ENCODE measurements at regions not wholly inside any gene's neighbourhood (a gene's known extent, or its start where the extent isn't known, plus 50 kb on each side); places are given as distances from the start of the nearest gene placed in this dataset.

GRCh38 chr19:31961667-31962066 lies 383.7 kb upstream of the ZNF507 start:
- TF ChIP-seq POLR2A (IDR thresholded peaks at IDR 0.05) = no peak
- TF ChIP-seq CTCF (IDR thresholded peaks at IDR 0.05) = no peak

GRCh38 chr19:31962561-31962996 lies 382.8 kb upstream of the ZNF507 start:
- no peak overlapping the region for H3K27ac ChIP-seq
- H3K9me3 ChIP-seq = no peaks in the 10 kb centered on the region
- H3K27me3 ChIP-seq = no peaks in the 10 kb centered on the region
- TF ChIP-seq POLR2A (IDR thresholded peaks at IDR 0.05) = no peak
- TF ChIP-seq CTCF (IDR thresholded peaks at IDR 0.05) = no peak
- no peaks in the 10 kb centered on the region for H3K36me3 ChIP-seq (ENCODE audit: low read depth, missing control alignments)
- intact Hi-C loops (cut with DNase I; ENCODE audit: low total_unique reads) = no loop called here
- peaks cover 33% of the 10 kb centered on the region for H3K4me1 ChIP-seq
- WGBS, 2 donors = 33 to 39% methylated on average over 5 of the region's 5 CpGs
- DNase-seq = peak; percentile 65
- no peak overlapping the region for H3K4me3 ChIP-seq

More at GRCh38 chr19:31961667-31962066, 383.7 kb upstream of the ZNF507 start:
- Histone ChIP-seq H3K9me3 (no peaks in the 10 kb centered on the region), H3K4me1 (peaks cover 33% of the 10 kb centered on the region), H3K36me3 (ENCODE audit: low read depth, missing control alignments) (no peaks in the 10 kb centered on the region), H3K27me3 (no peaks in the 10 kb centered on the region), H3K27ac (no peak overlapping the region), H3K4me3 (no peak overlapping the region)
- 46 to 60% methylated on average over 3 of the region's 3 CpGs for WGBS, 2 donors
- no peak for DNase-seq
- intact Hi-C loops (cut with DNase I; ENCODE audit: low total_unique reads) = no loop called here

GRCh38 chr19:31963746-31964145 lies 381.7 kb upstream of the ZNF507 start:
- intact Hi-C loops (cut with DNase I; ENCODE audit: low total_unique reads) = no loop called here
- no peaks in the 10 kb centered on the region for H3K36me3 ChIP-seq (ENCODE audit: low read depth, missing control alignments)
- TF ChIP-seq CTCF (IDR thresholded peaks at IDR 0.05) = no peak
- TF ChIP-seq POLR2A (IDR thresholded peaks at IDR 0.05) = no peak
- peaks cover 33% of the 10 kb centered on the region for H3K4me1 ChIP-seq
- WGBS, 2 donors = 54 to 71% methylated on average over 4 of the region's 4 CpGs
- peak overlapping the region in 1 of 2 donors; percentile 28 for H3K27ac ChIP-seq
- H3K4me3 ChIP-seq = no peak overlapping the region
- no peaks in the 10 kb centered on the region for H3K9me3 ChIP-seq
- peak; percentile 72 for DNase-seq
- no peaks in the 10 kb centered on the region for H3K27me3 ChIP-seq

GRCh38 chr19:31969016-31969415 lies 376.4 kb upstream of the ZNF507 start:
- WGBS, 2 donors = 31 to 42% methylated on average over 5 of the region's 5 CpGs
- no peaks in the 10 kb centered on the region for H3K27me3 ChIP-seq
- DNase-seq = peak; percentile 42

More at GRCh38 chr19:31969016-31969415, 376.4 kb upstream of the ZNF507 start:
- intact Hi-C loops (cut with DNase I; ENCODE audit: low total_unique reads) = no loop called here
- peak overlapping the region in 1 of 2 donors; percentile 1 for H3K27ac ChIP-seq
- no peaks in the 10 kb centered on the region for H3K9me3 ChIP-seq
- H3K4me1 ChIP-seq = peaks cover 6% of the 10 kb centered on the region
- no peak overlapping the region for H3K4me3 ChIP-seq
- no peaks in the 10 kb centered on the region for H3K36me3 ChIP-seq (ENCODE audit: low read depth, missing control alignments)
- TF ChIP-seq CTCF (IDR thresholded peaks at IDR 0.05) = no peak
- TF ChIP-seq POLR2A (IDR thresholded peaks at IDR 0.05) = no peak
